Lower lobe of right lung (tissue), 2 donors: ENCODE measurements at regions not wholly inside any gene's neighbourhood (a gene's known extent, or its start where the extent isn't known, plus 50 kb on each side); places are given as distances from the start of the nearest gene placed in this dataset.

Experiments used
- ATAC-seq, 2 donors: fragments of 200-7000 bp; cut with Tn5 transposase; one replicate each; pipeline ENCODE4 v1.9.1; 2020 to 2022; ENCODE audit warnings: mild to moderate bottlenecking in 2 of 2, moderate library complexity in 2 of 2
- DNase-seq: peaks from one replicate; pipeline ENCODE4 v3.0.0-alpha.2; 2020
- H3K27ac ChIP-seq: fragments of 200-600 bp; one replicate; pipeline ENCODE4 v1.8.0; 2022
- H3K27me3 ChIP-seq: fragments of 200-600 bp; one replicate; pipeline ENCODE4 v1.8.0; 2022; ENCODE audit warnings: low read depth
- H3K36me3 ChIP-seq: fragments of 200-600 bp; one replicate; pipeline ENCODE4 v1.8.0; 2022; ENCODE audit warnings: mild to moderate bottlenecking
- H3K4me1 ChIP-seq: fragments of 200-600 bp; one replicate; pipeline ENCODE4 v1.8.0; 2022
- H3K4me3 ChIP-seq: fragments of 200-600 bp; one replicate; pipeline ENCODE4 v1.8.0; 2022; ENCODE audit warnings: mild to moderate bottlenecking
- H3K9me3 ChIP-seq: fragments of 200-600 bp; one replicate; pipeline ENCODE4 v1.8.0; 2022
- intact Hi-C: fragments of 100-400 bp; cut with DNase I; formaldehyde crosslinking; loops from one replicate; pipeline ENCODE4 v1.11.0; 2022
- TF ChIP-seq, protein P1 (sequence below): fragments of 200-600 bp; IDR thresholded peaks from one replicate; pipeline ENCODE4 v1.8.0; 2022; ENCODE audit warnings: antibody characterized with exemption, mild to moderate bottlenecking
- donor health status: DM: no; HTN: yes; CAD: no; lungs with severe emphysema.

DNA sequence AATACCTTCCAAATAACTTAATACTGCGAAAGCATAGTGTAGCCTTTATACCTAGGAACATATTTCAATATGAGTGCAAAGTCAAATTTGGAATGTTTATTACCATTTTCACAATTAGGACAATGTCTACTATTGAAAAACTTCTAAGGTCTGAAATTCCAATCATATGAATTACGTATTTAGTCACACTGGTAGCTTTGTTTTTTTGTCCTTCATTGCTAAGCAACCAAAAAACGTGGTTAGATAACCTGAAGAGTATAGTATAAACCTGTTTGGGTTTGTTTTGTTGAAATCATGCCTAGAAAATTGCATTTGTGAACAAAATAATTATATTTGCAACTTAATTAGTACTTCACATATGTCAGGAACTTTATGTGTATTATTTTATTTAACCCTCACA lies 134.2 kb downstream of the FBXO4 start:
- H3K4me3 ChIP-seq: no peak overlapping the region
- no peaks in the 10 kb centered on the region for H3K27me3 ChIP-seq
- TF ChIP-seq, protein P1, sequence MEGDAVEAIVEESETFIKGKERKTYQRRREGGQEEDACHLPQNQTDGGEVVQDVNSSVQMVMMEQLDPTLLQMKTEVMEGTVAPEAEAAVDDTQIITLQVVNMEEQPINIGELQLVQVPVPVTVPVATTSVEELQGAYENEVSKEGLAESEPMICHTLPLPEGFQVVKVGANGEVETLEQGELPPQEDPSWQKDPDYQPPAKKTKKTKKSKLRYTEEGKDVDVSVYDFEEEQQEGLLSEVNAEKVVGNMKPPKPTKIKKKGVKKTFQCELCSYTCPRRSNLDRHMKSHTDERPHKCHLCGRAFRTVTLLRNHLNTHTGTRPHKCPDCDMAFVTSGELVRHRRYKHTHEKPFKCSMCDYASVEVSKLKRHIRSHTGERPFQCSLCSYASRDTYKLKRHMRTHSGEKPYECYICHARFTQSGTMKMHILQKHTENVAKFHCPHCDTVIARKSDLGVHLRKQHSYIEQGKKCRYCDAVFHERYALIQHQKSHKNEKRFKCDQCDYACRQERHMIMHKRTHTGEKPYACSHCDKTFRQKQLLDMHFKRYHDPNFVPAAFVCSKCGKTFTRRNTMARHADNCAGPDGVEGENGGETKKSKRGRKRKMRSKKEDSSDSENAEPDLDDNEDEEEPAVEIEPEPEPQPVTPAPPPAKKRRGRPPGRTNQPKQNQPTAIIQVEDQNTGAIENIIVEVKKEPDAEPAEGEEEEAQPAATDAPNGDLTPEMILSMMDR: no peak
- H3K4me1 ChIP-seq: no peaks in the 10 kb centered on the region
- no peaks in the 10 kb centered on the region for H3K9me3 ChIP-seq
- H3K27ac ChIP-seq: no peak overlapping the region
- intact Hi-C loops: no loop called here
- ATAC-seq: no peak
- H3K36me3 ChIP-seq: no peaks in the 10 kb centered on the region
- no peak for DNase-seq

DNA sequence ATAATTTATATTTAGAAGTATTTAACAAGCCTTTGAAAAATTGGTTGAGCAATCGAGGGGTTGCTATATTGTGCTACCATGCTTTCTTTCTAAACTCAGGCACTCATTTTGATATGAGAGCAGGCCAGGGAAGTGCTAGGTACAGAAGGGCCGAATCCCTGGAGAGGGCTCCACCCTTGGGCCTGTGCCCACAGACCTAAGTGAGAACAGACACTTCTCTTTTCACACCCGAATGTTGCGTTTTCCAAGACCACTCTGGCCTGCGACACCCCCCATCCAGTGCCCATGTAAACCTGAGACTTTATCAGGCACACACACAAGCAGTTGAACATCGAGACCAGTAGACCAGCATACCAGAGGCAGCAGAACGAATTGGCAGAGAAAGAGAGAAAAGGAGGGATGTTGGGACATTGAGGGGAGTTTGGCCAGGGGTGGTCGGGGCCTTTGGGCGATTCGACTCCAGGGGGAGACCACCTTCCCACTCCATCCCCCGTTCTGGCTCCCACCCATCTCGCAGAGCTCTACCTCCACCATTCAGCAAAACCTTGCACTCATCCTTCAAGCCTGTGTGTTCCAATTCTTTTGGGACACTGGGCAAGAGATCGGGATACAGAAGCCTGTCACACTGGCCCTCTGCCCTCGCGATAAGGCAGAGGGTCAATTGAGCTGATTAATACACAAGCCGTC lies 134.8 kb downstream of the FBXO4 start:
- Histone ChIP-seq H3K4me1 (no peaks in the 10 kb centered on the region), H3K27me3 (no peaks in the 10 kb centered on the region), H3K36me3 (no peaks in the 10 kb centered on the region), H3K27ac (no peak overlapping the region), H3K4me3 (no peak overlapping the region), H3K9me3 (no peaks in the 10 kb centered on the region)
- TF ChIP-seq, protein P1: no peak
- intact Hi-C loops: no loop called here
- ATAC-seq (peak in 1 of 2 donors; percentile 21), DNase-seq (no peak)

DNA sequence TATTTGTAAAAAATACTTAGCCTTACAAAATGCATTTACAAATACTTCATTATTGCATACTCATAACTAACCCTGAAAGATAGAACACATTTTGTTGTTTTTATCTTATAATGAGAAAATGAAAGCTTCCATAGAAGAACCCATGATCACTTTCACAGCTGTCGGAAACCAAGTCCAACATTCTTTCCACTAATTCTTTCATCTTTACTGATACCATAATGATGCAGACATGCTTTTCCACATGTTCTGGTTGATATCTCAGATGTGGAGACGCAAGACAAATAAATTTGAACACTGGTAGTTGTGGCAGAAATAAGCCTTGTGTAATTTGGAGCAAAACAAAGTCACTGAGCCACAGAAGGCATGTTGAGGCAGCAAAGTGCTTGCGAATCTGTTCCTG lies 136.0 kb downstream of the FBXO4 start:
- H3K9me3 ChIP-seq: no peaks in the 10 kb centered on the region
- DNase-seq (no peak), ATAC-seq (no peak)
- TF ChIP-seq, protein P1: no peak
- no peaks in the 10 kb centered on the region for H3K4me1 ChIP-seq
- no peaks in the 10 kb centered on the region for H3K36me3 ChIP-seq
- H3K27ac ChIP-seq: no peak overlapping the region
- no peaks in the 10 kb centered on the region for H3K27me3 ChIP-seq
- H3K4me3 ChIP-seq: no peak overlapping the region
- intact Hi-C loops: no loop called here

- no peak for DNase-seq
- no peak overlapping the region for H3K4me3 ChIP-seq
- intact Hi-C loops: no loop called here
- H3K36me3 ChIP-seq: no peaks in the 10 kb centered on the region
- H3K27me3 ChIP-seq: no peaks in the 10 kb centered on the region
- no peak for ATAC-seq
- no peaks in the 10 kb centered on the region for H3K9me3 ChIP-seq
- TF ChIP-seq, protein P1: no peak
- H3K27ac ChIP-seq: no peak overlapping the region
- H3K4me1 ChIP-seq: no peaks in the 10 kb centered on the region
Measured at GRCh38 chr5:42064821-42065220, 139.7 kb downstream of the FBXO4 start.

GRCh38 chr5:42066131-42066530 lies 141.1 kb downstream of the FBXO4 start:
- no peak overlapping the region for H3K4me3 ChIP-seq
- DNase-seq (no peak), ATAC-seq (no peak)
- H3K27ac ChIP-seq: no peak overlapping the region
- H3K9me3 ChIP-seq: no peaks in the 10 kb centered on the region
- intact Hi-C loops: no loop called here
- H3K27me3 ChIP-seq: no peaks in the 10 kb centered on the region
- TF ChIP-seq, protein P1: no peak
- no peaks in the 10 kb centered on the region for H3K4me1 ChIP-seq
- H3K36me3 ChIP-seq: no peaks in the 10 kb centered on the region

DNA sequence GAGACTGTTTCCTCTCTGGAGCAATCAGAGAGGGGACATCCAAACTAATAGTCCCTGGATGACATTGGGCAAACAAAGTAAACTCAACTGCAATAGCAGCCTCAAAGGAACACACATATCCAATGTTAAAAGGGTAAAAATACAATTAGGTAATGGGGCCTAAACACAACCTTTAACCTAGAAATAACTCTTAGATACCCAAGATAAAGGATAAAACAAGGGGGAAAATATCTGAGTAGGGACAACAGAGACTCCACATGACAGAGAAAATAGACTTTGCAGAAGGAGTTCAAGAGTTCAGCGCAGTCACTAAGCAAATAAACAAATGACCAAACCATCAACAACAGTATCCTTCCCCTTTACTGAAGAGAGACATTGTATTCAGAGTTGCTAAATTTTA lies 149.3 kb downstream of the FBXO4 start:
- intact Hi-C loops: no loop called here
- H3K9me3 ChIP-seq: no peaks in the 10 kb centered on the region
- no peaks in the 10 kb centered on the region for H3K4me1 ChIP-seq
- H3K27ac ChIP-seq: no peak overlapping the region
- no peaks in the 10 kb centered on the region for H3K36me3 ChIP-seq
- TF ChIP-seq, protein P1: no peak
- no peaks in the 10 kb centered on the region for H3K27me3 ChIP-seq
- ATAC-seq: no peak
- H3K4me3 ChIP-seq: no peak overlapping the region
- DNase-seq: no peak
